Type B pancreatic cell (in vitro differentiated cells): ENCODE measurements at regions not wholly inside any gene's neighbourhood (a gene's known extent, or its start where the extent isn't known, plus 50 kb on each side); places are given as distances from the start of the nearest gene placed in this dataset.
"Not testable (repeated sequence)": the region's sequence is repeated elsewhere in the genome, so short reads cannot be mapped to it uniquely, and the experiment has no call there.

Experiments
- DNase-seq: peaks from one replicate; pipeline ENCODE4 v3.0.0; 2021; ENCODE audit warnings: mixed read lengths; ENCODE audit not compliant: unreplicated experiment; ENCODE audit errors: extremely low spot score
- H3K27ac Mint-ChIP-seq: 2 replicates; pipeline ENCODE4 v1.8.0; 2021; ENCODE audit warnings: mild to moderate bottlenecking, mixed read lengths
- H3K27me3 Mint-ChIP-seq: 2 replicates; pipeline ENCODE4 v1.8.0; 2021; ENCODE audit warnings: mixed read lengths
- H3K36me3 Mint-ChIP-seq: 2 replicates; pipeline ENCODE4 v1.8.0; 2021; ENCODE audit warnings: mixed read lengths
- H3K4me1 Mint-ChIP-seq: one replicate; pipeline ENCODE4 v1.8.0; 2021; ENCODE audit warnings: mixed read lengths; ENCODE audit not compliant: unreplicated experiment
- H3K4me3 Mint-ChIP-seq: 2 replicates; pipeline ENCODE4 v1.8.0; 2021; ENCODE audit warnings: mild to moderate bottlenecking, mixed read lengths
- H3K9me3 Mint-ChIP-seq: 2 replicates; pipeline ENCODE4 v1.8.0; 2021; ENCODE audit warnings: mixed read lengths
- CTCF ChIP-seq: fragments of 200-600 bp; sonication (generic); conservative IDR thresholded peaks from 2 replicates; pipeline ENCODE4 v1.5.0; 2021; ENCODE audit warnings: antibody characterized with exemption, mild to moderate bottlenecking

- Mint-ChIP-seq H3K36me3 (no peaks in the 10 kb centered on the region), H3K27me3 (no peaks in the 10 kb centered on the region), H3K4me1 (no peaks in the 10 kb centered on the region), H3K9me3 (no peaks in the 10 kb centered on the region), H3K27ac (no peak overlapping the region), H3K4me3 (no peak overlapping the region)
- TF ChIP-seq CTCF = no peak
- no peak for DNase-seq
Observed at GRCh38 chrX:51215856-51216255, 116.8 kb upstream of the NUDT10 start.

GRCh38 chrX:51242212-51242611, 90.4 kb upstream of the NUDT10 start:
- DNase-seq = no peak
- Mint-ChIP-seq H3K4me3 (no peak overlapping the region), H3K27me3 (no peaks in the 10 kb centered on the region), H3K27ac (no peak overlapping the region), H3K4me1 (no peaks in the 10 kb centered on the region), H3K9me3 (peaks cover 8% of the 10 kb centered on the region), H3K36me3 (no peaks in the 10 kb centered on the region)
- no peak for TF ChIP-seq CTCF

- Mint-ChIP-seq H3K27ac (no peak overlapping the region), H3K4me1 (no peaks in the 10 kb centered on the region), H3K27me3 (no peaks in the 10 kb centered on the region), H3K9me3 (no peaks in the 10 kb centered on the region), H3K36me3 (no peaks in the 10 kb centered on the region), H3K4me3 (no peak overlapping the region)
- DNase-seq = no peak
- TF ChIP-seq CTCF = no peak
Observed at GRCh38 chrX:51257490-51257889, 75.1 kb upstream of the NUDT10 start.

- not testable (repeated sequence) for DNase-seq, H3K27me3 Mint-ChIP-seq, H3K36me3 Mint-ChIP-seq, H3K4me3 Mint-ChIP-seq, H3K27ac Mint-ChIP-seq, H3K4me1 Mint-ChIP-seq, H3K9me3 Mint-ChIP-seq
Observed at GRCh38 chrX:51262271-51262670, 70.4 kb upstream of the NUDT10 start.

- H3K27ac Mint-ChIP-seq = no peak overlapping the region
- no peaks in the 10 kb centered on the region for H3K4me1 Mint-ChIP-seq
- no peaks in the 10 kb centered on the region for H3K27me3 Mint-ChIP-seq
- no peaks in the 10 kb centered on the region for H3K9me3 Mint-ChIP-seq
- no peaks in the 10 kb centered on the region for H3K36me3 Mint-ChIP-seq
- H3K4me3 Mint-ChIP-seq = no peak overlapping the region
- DNase-seq = no peak
- no peak for TF ChIP-seq CTCF
Observed at GRCh38 chrX:51272638-51273037, 60.0 kb upstream of the NUDT10 start.

- Mint-ChIP-seq H3K4me3 (no peak overlapping the region), H3K4me1 (no peaks in the 10 kb centered on the region), H3K27ac (no peak overlapping the region), H3K9me3 (no peaks in the 10 kb centered on the region), H3K27me3 (no peaks in the 10 kb centered on the region), H3K36me3 (no peaks in the 10 kb centered on the region)
- DNase-seq = no peak
- TF ChIP-seq CTCF = no peak
Observed at GRCh38 chrX:51281758-51282318, 50.8 kb upstream of the NUDT10 start.
